ENCODE measurements at regions not wholly inside any gene's neighbourhood (a gene's known extent, or its start where the extent isn't known, plus 50 kb on each side); places are given as distances from the start of the nearest gene placed in this dataset.

- CTCF ChIA-PET = interaction anchor here (1.0 to 1.2 kb wide), 3 partner anchors 10 to 16 kb away, joined by 3 to 5 read pairs (median 4); no protein-coding TSS in a partner anchor
- WGBS (ENCODE audit: low lambda C conversion rate) = 49% methylated on average over 2 of the region's 2 CpGs
Measured at GRCh38 chr17:69834494-69834893, 240.5 kb upstream of the KCNJ16 start.

GRCh38 chr17:69851736-69852135, 223.3 kb upstream of the KCNJ16 start:
- H4K20me1 ChIP-seq (ENCODE audit: insufficient read depth) = no peaks in the 10 kb centered on the region
- H3K4me2 ChIP-seq = no peak overlapping the region
- no peaks in the 10 kb centered on the region for H3K9me2 ChIP-seq
- ChIA-PET POLR2A (no interaction called here), CTCF (interaction anchor here (0.7 to 1.5 kb wide), 3 partner anchors 22 to 289 kb away, joined by 3 to 4 read pairs (median 3); no protein-coding TSS in a partner anchor)
- no peaks in the 10 kb centered on the region for H3K36me3 ChIP-seq (replicated peaks in 1 of 2; ENCODE audit: control insufficient read depth in 1 of 2, insufficient read depth in 2 of 2, low read length in 1 of 2)
- peaks cover 0 to 5% of the 10 kb centered on the region in 2 experiments; a peak in 1 of 4 replicates for H3K4me1 ChIP-seq (ENCODE audit: control insufficient read depth in 1 of 2, insufficient read depth in 2 of 2, low read depth in 1 of 2, low read length in 1 of 2)
- no peak for DNase-seq
- no peaks in the 10 kb centered on the region; the same call in 1 of the 2 replicates for H3K9me3 ChIP-seq
- no peaks in the 10 kb centered on the region for H3K27me3 ChIP-seq (ENCODE audit: insufficient read depth)
- no peak overlapping the region for H3K9ac ChIP-seq
- H3K79me2 ChIP-seq (ENCODE audit: insufficient read depth) = no peaks in the 10 kb centered on the region
- WGBS (ENCODE audit: low lambda C conversion rate) = 88% methylated on average over 4 of the region's 4 CpGs
- no peaks in the 10 kb centered on the region for H3F3A ChIP-seq (replicated peaks; ENCODE audit: insufficient read depth)
- TF ChIP-seq GATA2 (CRISPR knock-in tag; IDR thresholded peaks at IDR 0.05) (no peak), USF2 (IDR thresholded peaks at IDR 0.05; ENCODE audit: borderline replicate concordance, low read depth, low read length) (no peak), YY1 (IDR thresholded peaks at IDR 0.05; ENCODE audit: low read depth) (no peak), SIN3A (IDR thresholded peaks at IDR 0.05; ENCODE audit: borderline replicate concordance, low read depth, low read length) (no peak), TEAD4 (IDR thresholded peaks at IDR 0.05; ENCODE audit: borderline replicate concordance, insufficient read depth) (no peak), FOSL2 (IDR thresholded peaks at IDR 0.05; ENCODE audit: borderline replicate concordance, low read depth) (no peak), MEF2A (IDR thresholded peaks at IDR 0.05; ENCODE audit: borderline replicate concordance, low read depth) (no peak), REST (IDR thresholded peaks at IDR 0.05; ENCODE audit: low read depth, low read length) (no peak), FOXM1 (IDR thresholded peaks at IDR 0.05; ENCODE audit: low read depth) (no peak), POLR2AphosphoS5 (IDR thresholded peaks at IDR 0.05; ENCODE audit: low read depth, low read length) (no peak), JUND (IDR thresholded peaks at IDR 0.05) (no peak), ZBTB33 (IDR thresholded peaks at IDR 0.05; ENCODE audit: borderline replicate concordance, low read depth) (no peak), NFIC (IDR thresholded peaks at IDR 0.05; ENCODE audit: borderline replicate concordance) (no peak), CHD2 (IDR thresholded peaks at IDR 0.05; ENCODE audit: low read length, partially characterized antibody) (no peak)
- no peak overlapping the region for H3K27ac ChIP-seq (ENCODE audit: low read depth in 2 of 2, low read length in 1 of 2)
- H2AFZ ChIP-seq (ENCODE audit: low read depth) = no peak overlapping the region
- H3K4me3 ChIP-seq (ENCODE audit: low read depth in 2 of 2, low read length in 1 of 2) = no peak overlapping the region

More at GRCh38 chr17:69834494-69834893, 240.5 kb upstream of the KCNJ16 start:
- H3K27me3 ChIP-seq (ENCODE audit: insufficient read depth) = no peaks in the 10 kb centered on the region
- no peak overlapping the region for H2AFZ ChIP-seq (ENCODE audit: low read depth)
- H3K4me3 ChIP-seq (ENCODE audit: low read depth in 2 of 2, low read length in 1 of 2) = no peak overlapping the region
- no peak for DNase-seq
- H3K27ac ChIP-seq (ENCODE audit: low read depth in 2 of 2, low read length in 1 of 2) = no peak overlapping the region
- H3K4me1 ChIP-seq (ENCODE audit: control insufficient read depth in 1 of 2, insufficient read depth in 2 of 2, low read depth in 1 of 2, low read length in 1 of 2) = no peaks in the 10 kb centered on the region; a peak in 1 of 4 replicates
- TF ChIP-seq NRF1 (IDR thresholded peaks at IDR 0.05; ENCODE audit: low read depth, low read length) (no peak), USF2 (IDR thresholded peaks at IDR 0.05; ENCODE audit: borderline replicate concordance, low read depth, low read length) (no peak), FOSL2 (IDR thresholded peaks at IDR 0.05; ENCODE audit: borderline replicate concordance, low read depth) (no peak)
- no peaks in the 10 kb centered on the region for H3K79me2 ChIP-seq (ENCODE audit: insufficient read depth)
- H4K20me1 ChIP-seq (ENCODE audit: insufficient read depth) = no peaks in the 10 kb centered on the region
- H3F3A ChIP-seq (replicated peaks; ENCODE audit: insufficient read depth) = no peaks in the 10 kb centered on the region
- no peak overlapping the region for H3K4me2 ChIP-seq
- H3K36me3 ChIP-seq (replicated peaks in 1 of 2; ENCODE audit: control insufficient read depth in 1 of 2, insufficient read depth in 2 of 2, low read length in 1 of 2) = no peaks in the 10 kb centered on the region
- POLR2A ChIA-PET = no interaction called here
- H3K9ac ChIP-seq = no peak overlapping the region
- no peaks in the 10 kb centered on the region; the same call in 1 of the 2 replicates for H3K9me2 ChIP-seq
- H3K9me3 ChIP-seq = peaks cover 8% of the 10 kb centered on the region; the same call in 1 of the 2 replicates

Measured in SK-N-SH (cell line).